OCI-LY1 (cell line): ENCODE measurements at regions not wholly inside any gene's neighbourhood (a gene's known extent, or its start where the extent isn't known, plus 50 kb on each side); places are given as distances from the start of the nearest gene placed in this dataset.
"Not testable (repeated sequence)": the region's sequence is repeated elsewhere in the genome, so short reads cannot be mapped to it uniquely, and the experiment has no call there.

Experiments
- H2AFZ ChIP-seq: fragments of 200-600 bp; sonication (generic), shearing (Covaris generic); 2 replicates; pipeline ENCODE4 v1.6.0; 2014; ENCODE audit warnings: antibody characterized with exemption, mild to moderate bottlenecking, low read length
- H3F3A ChIP-seq: fragments of 200-600 bp; sonication (generic), shearing (Covaris generic); 2 replicates; pipeline ENCODE4 v1.6.0; 2014; ENCODE audit warnings: mild to moderate bottlenecking, antibody characterized with exemption, low read length, moderate library complexity; ENCODE audit not compliant: insufficient read depth
- H3K27ac ChIP-seq: fragments of 200-600 bp; sonication (generic); 2 replicates; pipeline ENCODE4 v1.5.1; 2014; ENCODE audit warnings: low read length, mixed run types, mild to moderate bottlenecking, low read depth; ENCODE audit not compliant: poor library complexity, severe bottlenecking
- H3K27me3 ChIP-seq: fragments of 200-600 bp; sonication (generic); 2 replicates; pipeline ENCODE4 v1.6.0; 2014; ENCODE audit warnings: antibody characterized with exemption, mild to moderate bottlenecking, low read length, moderate library complexity; ENCODE audit not compliant: insufficient read depth
- H3K36me3 ChIP-seq: fragments of 200-600 bp; sonication (generic); 2 replicates; pipeline ENCODE4 v1.6.1; 2014; ENCODE audit warnings: mild to moderate bottlenecking, antibody characterized with exemption, low read length, moderate library complexity, mixed read lengths; ENCODE audit not compliant: insufficient read depth
- H3K4me1 ChIP-seq: fragments of 200-600 bp; sonication (generic); 2 replicates; pipeline ENCODE4 v1.5.1; 2014; ENCODE audit warnings: mild to moderate bottlenecking, low read length, moderate library complexity; ENCODE audit not compliant: insufficient read depth, severe bottlenecking
- H3K4me2 ChIP-seq: fragments of 200-600 bp; sonication (generic), shearing (Covaris generic); 2 replicates; pipeline ENCODE4 v1.6.1; 2014; ENCODE audit warnings: low read length
- H3K4me3 ChIP-seq: fragments of 200-600 bp; sonication (generic); 2 replicates; pipeline ENCODE4 v1.5.1; 2014; ENCODE audit warnings: low read length, low read depth, mild to moderate bottlenecking, mixed read lengths; ENCODE audit not compliant: poor library complexity, severe bottlenecking
- H3K79me2 ChIP-seq: fragments of 200-600 bp; shearing (Covaris generic); 2 replicates; pipeline ENCODE4 v1.6.1; 2016; ENCODE audit warnings: mixed run types, low read length, mixed read lengths; ENCODE audit not compliant: insufficient read depth
- H3K9ac ChIP-seq: fragments of 200-600 bp; sonication (generic), shearing (Covaris generic); 2 replicates; pipeline ENCODE4 v1.6.1; 2014; ENCODE audit warnings: mild to moderate bottlenecking, low read length, mixed read lengths
- H3K9me2 ChIP-seq: fragments of 200-600 bp; sonication (generic), shearing (Covaris generic); 2 replicates; pipeline ENCODE4 v1.6.1; 2014; ENCODE audit warnings: low read depth, mild to moderate bottlenecking, low read length, mixed read lengths
- H3K9me3 ChIP-seq: fragments of 200-600 bp; shearing (Covaris generic); 2 replicates; pipeline ENCODE4 v1.6.1; 2014; ENCODE audit warnings: low read length, mixed read lengths
- H4K20me1 ChIP-seq: fragments of 200-600 bp; sonication (generic), shearing (Covaris generic); 2 replicates; pipeline ENCODE4 v1.6.0; 2016; ENCODE audit warnings: mild to moderate bottlenecking, low read length; ENCODE audit not compliant: insufficient read depth
- EZH2 ChIP-seq: fragments of 200-600 bp; sonication (generic), shearing (Covaris generic); IDR thresholded peaks from 2 replicates; pipeline ENCODE4 v1.8.0; 2017; ENCODE audit warnings: borderline replicate concordance, mixed run types, mild to moderate bottlenecking, antibody characterized with exemption, low read length, moderate library complexity, mixed read lengths
- TF ChIP-seq, protein P1 (sequence below): fragments of 200-600 bp; sonication (generic), shearing (Covaris generic); IDR thresholded peaks from 2 replicates; pipeline ENCODE4 v1.5.1; 2017; ENCODE audit warnings: mild to moderate bottlenecking, antibody characterized with exemption, low read length, moderate library complexity, mixed read lengths

DNA sequence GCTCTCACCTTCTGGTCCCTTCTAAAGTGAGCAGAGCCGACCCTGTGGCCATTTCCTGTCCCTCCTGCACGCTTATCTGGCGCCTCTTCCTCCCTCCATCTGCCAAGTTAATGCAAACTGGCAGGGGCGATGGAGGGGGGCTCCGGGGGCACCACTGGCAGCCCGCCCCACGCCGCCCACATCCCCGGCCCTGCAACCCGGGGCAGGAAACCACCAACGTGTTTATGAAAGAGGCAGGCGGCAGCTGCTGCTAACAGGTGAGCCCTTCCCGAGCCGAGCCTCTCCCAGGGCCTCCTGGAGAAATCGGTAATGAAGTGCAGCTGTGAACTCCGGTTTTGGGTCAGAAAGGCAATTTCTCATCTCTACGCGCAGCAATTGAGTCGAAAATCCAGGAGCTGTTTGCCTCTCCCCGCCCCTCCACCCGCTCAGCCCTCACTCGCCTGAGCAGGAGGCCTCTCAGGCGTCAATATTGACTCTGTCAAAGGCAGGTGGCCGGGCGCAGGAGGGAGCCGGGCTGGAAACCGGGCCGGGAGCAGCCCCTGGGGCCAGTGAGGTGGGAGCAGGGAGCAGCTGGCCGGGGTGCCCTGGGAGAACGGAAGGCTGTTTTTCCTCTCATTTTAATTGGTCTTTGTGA lies 164.4 kb upstream of the GSE1 start:
- Histone ChIP-seq H3K79me2 (no peaks in the 10 kb centered on the region), H3K27me3 (no peaks in the 10 kb centered on the region), H2AFZ (no peak overlapping the region), H3K4me3 (peak overlapping the region; percentile 44), H3K36me3 (no peaks in the 10 kb centered on the region), H3K27ac (peak overlapping the region; percentile 98), H3K9me3 (no peaks in the 10 kb centered on the region), H3K9me2 (no peaks in the 10 kb centered on the region), H3K4me2 (peak overlapping the region; percentile 67), H4K20me1 (no peaks in the 10 kb centered on the region), H3K9ac (peak overlapping the region; percentile 62), H3K4me1 (peaks cover 61% of the 10 kb centered on the region), H3F3A (peaks cover 5% of the 10 kb centered on the region; the same call in 1 of the 2 replicates)
- TF ChIP-seq, protein P1, sequence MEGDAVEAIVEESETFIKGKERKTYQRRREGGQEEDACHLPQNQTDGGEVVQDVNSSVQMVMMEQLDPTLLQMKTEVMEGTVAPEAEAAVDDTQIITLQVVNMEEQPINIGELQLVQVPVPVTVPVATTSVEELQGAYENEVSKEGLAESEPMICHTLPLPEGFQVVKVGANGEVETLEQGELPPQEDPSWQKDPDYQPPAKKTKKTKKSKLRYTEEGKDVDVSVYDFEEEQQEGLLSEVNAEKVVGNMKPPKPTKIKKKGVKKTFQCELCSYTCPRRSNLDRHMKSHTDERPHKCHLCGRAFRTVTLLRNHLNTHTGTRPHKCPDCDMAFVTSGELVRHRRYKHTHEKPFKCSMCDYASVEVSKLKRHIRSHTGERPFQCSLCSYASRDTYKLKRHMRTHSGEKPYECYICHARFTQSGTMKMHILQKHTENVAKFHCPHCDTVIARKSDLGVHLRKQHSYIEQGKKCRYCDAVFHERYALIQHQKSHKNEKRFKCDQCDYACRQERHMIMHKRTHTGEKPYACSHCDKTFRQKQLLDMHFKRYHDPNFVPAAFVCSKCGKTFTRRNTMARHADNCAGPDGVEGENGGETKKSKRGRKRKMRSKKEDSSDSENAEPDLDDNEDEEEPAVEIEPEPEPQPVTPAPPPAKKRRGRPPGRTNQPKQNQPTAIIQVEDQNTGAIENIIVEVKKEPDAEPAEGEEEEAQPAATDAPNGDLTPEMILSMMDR: no peak
- no peak for TF ChIP-seq EZH2

DNA sequence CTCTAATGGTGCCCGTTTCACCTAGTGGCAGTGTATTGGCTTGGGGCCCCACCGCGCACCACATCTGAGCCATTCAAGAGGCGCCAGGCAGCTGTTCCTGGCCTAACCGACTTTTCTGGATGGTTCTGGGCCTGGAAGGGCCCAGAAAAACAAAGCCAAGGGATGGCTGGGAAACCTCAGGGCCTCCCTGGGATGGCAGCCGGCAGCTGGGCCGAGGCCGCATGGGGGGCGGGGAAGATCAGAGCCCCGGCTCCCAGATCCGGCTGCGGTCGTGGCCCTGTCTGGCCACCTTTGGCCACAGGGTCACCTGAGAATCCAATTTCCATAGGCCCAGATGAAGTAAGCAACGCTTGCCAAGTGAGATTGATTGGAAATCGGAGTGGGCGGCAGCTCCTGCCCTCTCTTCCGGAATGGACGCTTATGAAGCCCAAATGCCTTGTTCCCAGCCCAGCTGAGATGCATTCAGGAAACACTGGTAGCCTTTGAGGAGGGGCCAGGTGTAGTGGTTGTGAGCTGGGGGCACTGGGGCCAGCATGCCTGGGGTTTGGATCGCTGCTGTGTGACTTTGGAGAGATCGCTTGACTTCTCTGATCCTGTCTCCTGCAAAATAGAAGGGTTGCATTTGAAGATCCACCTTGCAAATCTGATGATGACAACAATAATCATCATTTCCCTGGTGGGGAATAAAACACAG lies 163.8 kb upstream of the GSE1 start:
- Histone ChIP-seq H3K4me1 (peaks cover 57% of the 10 kb centered on the region), H3K9ac (peak overlapping the region; percentile 62)

DNA sequence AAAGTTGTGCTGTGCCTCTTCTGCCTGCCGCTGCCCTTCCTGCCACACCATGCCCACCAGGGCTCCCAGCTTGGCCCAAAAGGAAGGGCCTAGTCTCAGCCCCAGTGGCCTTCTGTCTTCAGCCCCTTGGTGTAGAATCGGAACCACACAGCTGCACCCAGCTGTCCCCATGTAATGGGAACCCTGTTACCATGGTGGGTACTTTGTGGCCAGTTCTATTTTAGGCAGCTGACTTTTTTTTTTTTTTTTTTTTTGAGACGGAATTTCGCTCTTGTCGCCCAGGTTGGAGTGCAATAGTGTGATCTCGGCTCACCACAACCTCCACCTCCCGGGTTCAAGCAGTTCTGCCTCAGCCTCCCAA lies 163.3 kb upstream of the GSE1 start:
- H3K4me3 ChIP-seq: peak overlapping the region; percentile 44
- TF ChIP-seq EZH2: no peak
- TF ChIP-seq, protein P1: no peak
- H3K27ac ChIP-seq: peak overlapping the region; percentile 98
- no peaks in the 10 kb centered on the region for H3K79me2 ChIP-seq
- H3K4me2 ChIP-seq: peak overlapping the region; percentile 67
- H3K4me1 ChIP-seq: peaks cover 52% of the 10 kb centered on the region
- H3K27me3 ChIP-seq: no peaks in the 10 kb centered on the region
- H3K9me3 ChIP-seq: no peaks in the 10 kb centered on the region
- H3K9ac ChIP-seq: peak overlapping the region; percentile 62; the same call in 1 of the 2 replicates
- no peak overlapping the region for H2AFZ ChIP-seq
- H4K20me1 ChIP-seq: no peaks in the 10 kb centered on the region
- H3K36me3 ChIP-seq: no peaks in the 10 kb centered on the region
- peaks cover 5% of the 10 kb centered on the region; the same call in 1 of the 2 replicates for H3F3A ChIP-seq
- H3K9me2 ChIP-seq: no peaks in the 10 kb centered on the region

More for the DNA sequence above, 163.8 kb upstream of the GSE1 start:
- Histone ChIP-seq H3K79me2 (no peaks in the 10 kb centered on the region), H3K9me3 (no peaks in the 10 kb centered on the region), H3K4me2 (peak overlapping the region; percentile 67), H2AFZ (no peak overlapping the region), H3K36me3 (no peaks in the 10 kb centered on the region), H3K9me2 (no peaks in the 10 kb centered on the region), H3K4me3 (peak overlapping the region; percentile 44), H3K27ac (peak overlapping the region; percentile 98), H3K27me3 (no peaks in the 10 kb centered on the region), H3F3A (peaks cover 5% of the 10 kb centered on the region; the same call in 1 of the 2 replicates), H4K20me1 (no peaks in the 10 kb centered on the region)
- TF ChIP-seq, protein P1: no peak
- TF ChIP-seq EZH2: no peak

DNA sequence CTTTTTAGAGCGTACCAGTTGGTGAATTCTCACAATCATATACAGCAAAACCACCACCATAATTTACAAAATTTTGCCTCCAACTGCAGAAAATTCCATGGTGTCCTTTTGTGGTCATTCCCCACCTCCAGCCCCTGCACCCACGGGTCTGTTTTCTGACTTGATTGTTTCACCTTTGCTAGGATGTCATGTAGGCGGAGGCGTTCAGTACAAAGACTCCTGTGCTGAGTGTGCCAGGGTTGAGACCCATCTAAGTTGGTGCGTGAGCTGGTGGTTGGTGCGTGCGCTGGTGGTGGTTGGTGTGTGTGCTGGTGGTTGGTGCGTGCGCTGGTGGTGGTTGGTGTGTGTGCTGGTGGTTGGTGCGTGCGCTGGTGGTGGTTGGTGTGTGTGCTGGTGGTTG lies 162.0 kb upstream of the GSE1 start:
- not testable (repeated sequence) for H2AFZ ChIP-seq, H3K4me2 ChIP-seq, H3K36me3 ChIP-seq, H3K9me2 ChIP-seq, H3K27ac ChIP-seq, H3K27me3 ChIP-seq, H3K9me3 ChIP-seq, H4K20me1 ChIP-seq, H3K79me2 ChIP-seq, H3K4me3 ChIP-seq, H3F3A ChIP-seq, H3K9ac ChIP-seq
- H3K4me1 ChIP-seq: peaks cover 39% of the 10 kb centered on the region
